ENCODE measurements at regions not wholly inside any gene's neighbourhood (a gene's known extent, or its start where the extent isn't known, plus 50 kb on each side); places are given as distances from the start of the nearest gene placed in this dataset.
A peak's percentile ranks its signal among the peaks of the same experiment; 100 is the strongest.

- Histone ChIP-seq H3K79me2 (ENCODE audit: control insufficient read depth in 1 of 2, insufficient read depth in 2 of 2, low read length in 2 of 2) (no peaks in the 10 kb centered on the region), H4K8ac (ENCODE audit: extremely low read depth, insufficient read depth, low read length) (no peak overlapping the region), H2BK120ac (replicated peaks; ENCODE audit: low read depth, low read length) (no peak overlapping the region), H3K4ac (replicated peaks; ENCODE audit: insufficient read length, low read depth, low read length) (no peak overlapping the region), H2AK5ac (ENCODE audit: low read depth, low read length) (no peak overlapping the region), H4K91ac (replicated peaks; ENCODE audit: insufficient read length, low read length) (no peak overlapping the region), H3K36me3 (ENCODE audit: control insufficient read depth in 2 of 4, insufficient read depth in 4 of 4, low read length in 3 of 4) (no peaks in the 10 kb centered on the region), H2BK15ac (ENCODE audit: low read length) (no peak overlapping the region), H3K4me3 (ENCODE audit: extremely low read depth in 1 of 4, insufficient read depth in 2 of 4, low read depth in 3 of 4, low read length in 4 of 4) (no peak overlapping the region), H3K9me3 (ENCODE audit: insufficient read depth in 2 of 2, low read depth in 1 of 2, low read length in 1 of 2) (no peaks in the 10 kb centered on the region), H4K5ac (ENCODE audit: insufficient read length, low read depth, low read length) (no peak overlapping the region), H3K14ac (ENCODE audit: insufficient read length) (no peak overlapping the region), H3K27me3 (replicated peaks in 1 of 4; ENCODE audit: control insufficient read depth in 3 of 4, extremely low read depth in 1 of 4, insufficient read depth in 3 of 4, low read length in 3 of 4) (no peaks in the 10 kb centered on the region), H2BK12ac (ENCODE audit: low read depth, low read length) (0 out of 2 replicates have a peak overlapping the region, but pooled peaks have one; percentile 64), H3K23ac (ENCODE audit: insufficient read length) (no peak overlapping the region), H3K18ac (ENCODE audit: extremely low read depth, low read length) (no peak overlapping the region), H2BK20ac (ENCODE audit: low read length) (peak overlapping the region; percentile 29; the same call in 1 of the 2 replicates), H2BK5ac (ENCODE audit: low read depth, low read length) (no peak overlapping the region), H3K4me2 (ENCODE audit: insufficient read depth in 1 of 2, low read depth in 2 of 2, low read length in 2 of 2) (no peak overlapping the region), H3K27ac (ENCODE audit: low read depth, low read length) (no peak overlapping the region), H3K56ac (replicated peaks; ENCODE audit: insufficient read length, low read depth, low read length) (no peak overlapping the region), H3K79me1 (ENCODE audit: low read depth, low read length) (no peaks in the 10 kb centered on the region), H3K9ac (replicated peaks in 1 of 4; ENCODE audit: extremely low read depth in 1 of 4, low read depth in 3 of 4, low read length in 3 of 4) (no peak overlapping the region), H2AFZ (ENCODE audit: low read length) (no peak overlapping the region), H3K23me2 (ENCODE audit: low read depth, low read length) (no peaks in the 10 kb centered on the region; the same call in 1 of the 2 replicates), H4K20me1 (replicated peaks in 1 of 2; ENCODE audit: control insufficient read depth in 1 of 2, insufficient read depth in 2 of 2, low read length in 2 of 2) (no peaks in the 10 kb centered on the region), H3K4me1 (replicated peaks in 1 of 4; ENCODE audit: control insufficient read depth in 3 of 4, insufficient read depth in 4 of 4, low read length in 3 of 4) (peaks cover 5 to 20% (median 12%) of the 10 kb centered on the region in 4 experiments)
- no peak for TF ChIP-seq GABPA (IDR thresholded peaks at IDR 0.05; ENCODE audit: borderline replicate concordance, insufficient read depth, low read length)
- TF ChIP-seq EGR1 (IDR thresholded peaks at IDR 0.05; ENCODE audit: borderline replicate concordance, low read depth, low read length), result no peak
- no peak for TF ChIP-seq KDM4A (IDR thresholded peaks at IDR 0.05; ENCODE audit: low read depth, low read length, severe bottlenecking)
- TF ChIP-seq JUN (IDR thresholded peaks at IDR 0.05; ENCODE audit: low read depth, low read length), result no peak
- DNase-seq (ENCODE audit: low read depth in 1 of 2, low spot score in 2 of 2) (no peak), FAIRE-seq (no peak)
- CTCF ChIA-PET (ENCODE audit: partially characterized antibody), result interaction anchor here (1.5 kb wide), 1 partner anchor 13 kb away, joined by 5 read pairs; no protein-coding TSS in a partner anchor
- POLR2A ChIA-PET (ENCODE audit: partially characterized antibody), result interaction anchor here (1.4 kb wide), 1 partner anchor 13 kb away, joined by 3 read pairs; no protein-coding TSS in a partner anchor
- 90% methylated on average over 8 of the region's 8 CpGs; no CpG with 5 or more reads in 1 of the 2 experiments for WGBS, 2 experiments (ENCODE audit: extremely low coverage in 1 of 2, insufficient coverage in 1 of 2, insufficient read length in 1 of 2, insufficient replicate concordance in 2 of 2, low coverage in 1 of 2, low lambda C conversion rate in 2 of 2, missing lambda C conversion rate in 1 of 2)
These were observed 284.5 kb downstream of the MAF start for GRCh38 chr16:79316004-79316458.

Data from H1 (cell line).